MCF 10A (cell line): ENCODE measurements at regions not wholly inside any gene's neighbourhood (a gene's known extent, or its start where the extent isn't known, plus 50 kb on each side); places are given as distances from the start of the nearest gene placed in this dataset.

ENCODE experiments used
- BruUV-seq: library from RNA; stranded (reverse); fragments of 400-500 nt; replicated peaks from 2 replicates; lab custom pipeline; 2021; lab: Mats Ljungman, UMichigan
- CTCF ChIA-PET: fragments of 300-600 bp; sonication (Branson Sonifier 250); formaldehyde crosslinking; extraction: SDS; loops from one replicate; lab custom pipeline; 2021; ENCODE audit warnings: antibody characterized with exemption, inconsistent platforms; lab: Yijun Ruan, JAX
- POLR2A ChIA-PET: fragments of 300-600, 350-650 bp; sonication (Branson Sonifier 250); formaldehyde crosslinking; extraction: SDS; loops from one replicate; lab custom pipeline; 2020; ENCODE audit warnings: antibody characterized with exemption, inconsistent platforms; lab: Yijun Ruan, JAX
- DNase-seq: peaks from one replicate; pipeline ENCODE4 v3.0.0-alpha.2; 2018; ENCODE audit not compliant: unreplicated experiment
- H3K27ac Mint-ChIP-seq: one replicate; pipeline ENCODE4 v1.8.0; 2022; ENCODE audit warnings: mild to moderate bottlenecking, low read depth, mixed read lengths; ENCODE audit not compliant: unreplicated experiment
- H3K27me3 Mint-ChIP-seq: one replicate; pipeline ENCODE4 v1.8.0; 2022; ENCODE audit warnings: mixed read lengths; ENCODE audit not compliant: insufficient read depth, unreplicated experiment
- H3K36me3 Mint-ChIP-seq: one replicate; pipeline ENCODE4 v1.8.0; 2022; ENCODE audit warnings: mild to moderate bottlenecking, moderate library complexity, mixed read lengths; ENCODE audit not compliant: insufficient read depth, unreplicated experiment
- H3K4me1 Mint-ChIP-seq: one replicate; pipeline ENCODE4 v1.8.0; 2022; ENCODE audit warnings: mixed read lengths; ENCODE audit not compliant: insufficient read depth, unreplicated experiment
- H3K4me3 Mint-ChIP-seq: one replicate; pipeline ENCODE4 v1.8.0; 2022; ENCODE audit warnings: mild to moderate bottlenecking, moderate library complexity, mixed read lengths; ENCODE audit not compliant: unreplicated experiment
- H3K9me3 Mint-ChIP-seq: one replicate; pipeline ENCODE4 v1.8.0; 2022; ENCODE audit warnings: mixed read lengths; ENCODE audit not compliant: unreplicated experiment
- intact Hi-C: fragments of 100-400 bp; cut with micrococcal nuclease; formaldehyde crosslinking; loops from 2 replicates; pipeline ENCODE4 v1.14.1; 2022
- TF ChIP-seq, protein P1 (sequence below): fragments of 200-600 bp; IDR thresholded peaks from one replicate; pipeline ENCODE4 v1.8.0; 2022; ENCODE audit warnings: antibody characterized with exemption, mild to moderate bottlenecking; ENCODE audit not compliant: unreplicated experiment

GRCh38 chr5:135140446-135141204 lies 106.6 kb upstream of the PITX1 start:
- Mint-ChIP-seq H3K4me1 (peaks cover 54% of the 10 kb centered on the region), H3K27ac (peak overlapping the region; percentile 3), H3K4me3 (peak overlapping the region; percentile 18), H3K9me3 (no peaks in the 10 kb centered on the region), H3K27me3 (no peaks in the 10 kb centered on the region), H3K36me3 (no peaks in the 10 kb centered on the region)
- TF ChIP-seq, protein P1, sequence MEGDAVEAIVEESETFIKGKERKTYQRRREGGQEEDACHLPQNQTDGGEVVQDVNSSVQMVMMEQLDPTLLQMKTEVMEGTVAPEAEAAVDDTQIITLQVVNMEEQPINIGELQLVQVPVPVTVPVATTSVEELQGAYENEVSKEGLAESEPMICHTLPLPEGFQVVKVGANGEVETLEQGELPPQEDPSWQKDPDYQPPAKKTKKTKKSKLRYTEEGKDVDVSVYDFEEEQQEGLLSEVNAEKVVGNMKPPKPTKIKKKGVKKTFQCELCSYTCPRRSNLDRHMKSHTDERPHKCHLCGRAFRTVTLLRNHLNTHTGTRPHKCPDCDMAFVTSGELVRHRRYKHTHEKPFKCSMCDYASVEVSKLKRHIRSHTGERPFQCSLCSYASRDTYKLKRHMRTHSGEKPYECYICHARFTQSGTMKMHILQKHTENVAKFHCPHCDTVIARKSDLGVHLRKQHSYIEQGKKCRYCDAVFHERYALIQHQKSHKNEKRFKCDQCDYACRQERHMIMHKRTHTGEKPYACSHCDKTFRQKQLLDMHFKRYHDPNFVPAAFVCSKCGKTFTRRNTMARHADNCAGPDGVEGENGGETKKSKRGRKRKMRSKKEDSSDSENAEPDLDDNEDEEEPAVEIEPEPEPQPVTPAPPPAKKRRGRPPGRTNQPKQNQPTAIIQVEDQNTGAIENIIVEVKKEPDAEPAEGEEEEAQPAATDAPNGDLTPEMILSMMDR = no peak
- peak; percentile 98 for DNase-seq
- CTCF ChIA-PET = interaction anchor here (0.6 to 3.2 kb wide), 11 partner anchors 12 to 236 kb away, joined by 3 to 7 read pairs (median 4); partner anchors contain the start of gene PCBD2
- intact Hi-C loops = loop anchor here (2.0 kb wide), 1 partner anchor 108 kb away; no protein-coding TSS in a partner anchor
- POLR2A ChIA-PET = interaction anchor here (0.6 to 5.5 kb wide), 17 partner anchors 12 to 295 kb away, joined by 3 to 90 read pairs (median 3); partner anchors contain the start of genes C5orf24, MACROH2A1 and PITX1
- no TSS peak for BruUV-seq

GRCh38 chr5:135139381-135140134 lies 105.5 kb upstream of the PITX1 start:
- TF ChIP-seq, protein P1 = no peak
- BruUV-seq = no TSS peak
- CTCF ChIA-PET = interaction anchor here (0.8 to 3.2 kb wide), 9 partner anchors 9 to 235 kb away, joined by 3 to 7 read pairs (median 4); partner anchors contain the start of gene PCBD2
- POLR2A ChIA-PET = interaction anchor here (0.6 to 5.5 kb wide), 14 partner anchors 11 to 927 kb away, joined by 3 to 90 read pairs (median 4); partner anchors contain the start of gene PITX1
- intact Hi-C loops = loop anchor here (2.0 kb wide), 1 partner anchor 107 kb away; no protein-coding TSS in a partner anchor
- Mint-ChIP-seq H3K4me1 (peaks cover 65% of the 10 kb centered on the region), H3K36me3 (no peaks in the 10 kb centered on the region), H3K9me3 (no peaks in the 10 kb centered on the region), H3K27ac (peak overlapping the region; percentile 3), H3K27me3 (no peaks in the 10 kb centered on the region), H3K4me3 (peak overlapping the region; percentile 30)
- DNase-seq = peak; percentile 99

DNA sequence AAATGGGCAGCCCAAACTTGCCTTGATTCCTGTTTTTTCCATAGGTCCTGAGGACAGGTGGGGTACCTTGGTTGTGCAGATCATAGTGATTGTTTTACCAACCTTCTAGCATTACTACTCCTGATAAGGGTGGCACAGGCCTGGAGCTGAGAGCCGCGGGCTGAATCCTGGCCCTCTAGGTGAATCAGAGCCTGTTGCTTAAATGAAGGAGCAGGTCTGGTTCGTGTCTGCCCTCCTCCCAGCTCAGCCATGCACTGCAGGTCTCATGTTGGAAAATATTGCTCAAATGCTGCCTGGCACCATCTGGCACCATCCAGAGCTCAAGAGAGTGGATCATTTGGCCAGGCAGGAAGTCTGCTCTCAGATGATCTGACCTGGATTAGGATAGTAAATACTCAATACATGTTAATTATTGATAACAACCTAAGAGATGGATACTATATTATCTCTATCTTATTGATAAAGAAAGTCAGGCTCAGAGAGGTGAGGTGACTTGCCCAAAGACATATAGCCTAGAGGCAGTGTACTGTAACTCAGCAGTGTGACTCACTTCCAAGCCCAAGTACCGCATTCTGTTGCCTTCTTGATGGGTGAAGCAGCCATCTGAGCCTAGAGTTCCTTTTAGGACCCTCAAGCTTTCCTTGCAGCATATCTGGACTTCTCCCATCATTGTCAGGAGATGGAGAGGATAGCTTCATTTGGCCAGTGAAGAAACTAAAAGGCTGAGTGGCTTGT lies 104.3 kb upstream of the PITX1 start:
- Mint-ChIP-seq H3K4me1 (peaks cover 78% of the 10 kb centered on the region), H3K27me3 (no peaks in the 10 kb centered on the region), H3K36me3 (no peaks in the 10 kb centered on the region), H3K27ac (peak overlapping the region; percentile 29), H3K9me3 (no peaks in the 10 kb centered on the region), H3K4me3 (no peak overlapping the region)
- peak; percentile 80 for DNase-seq
- ChIA-PET POLR2A (interaction anchor here (0.6 to 5.5 kb wide), 11 partner anchors 9 to 912 kb away, joined by 3 to 90 read pairs (median 4); partner anchors contain the start of gene PITX1), CTCF (interaction anchor here (0.5 to 3.2 kb wide), 11 partner anchors 10 to 532 kb away, joined by 3 to 7 read pairs (median 4); partner anchors contain the start of gene PCBD2)
- intact Hi-C loops = no loop called here
- no TSS peak for BruUV-seq
- TF ChIP-seq, protein P1 = no peak
